ENCODE measurements at regions not wholly inside any gene's neighbourhood (a gene's known extent, or its start where the extent isn't known, plus 50 kb on each side); places are given as distances from the start of the nearest gene placed in this dataset.
A peak's percentile ranks its signal among the peaks of the same experiment; 100 is the strongest.

- TF ChIP-seq ARID3A (IDR thresholded peaks at IDR 0.05; ENCODE audit: borderline replicate concordance, low read depth, low read length) (no peak), ZNF316 (IDR thresholded peaks at IDR 0.05) (no peak), TFAP4 (CRISPR knock-in tag; IDR thresholded peaks at IDR 0.05; ENCODE audit: borderline replicate concordance) (no peak; the same call in 1 of the 2 replicates), SRSF1 (IDR thresholded peaks at IDR 0.05; ENCODE audit: low read depth, low read length) (no peak), LEF1 (IDR thresholded peaks at IDR 0.05) (no peak), STAG1 (CRISPR knock-in tag; IDR thresholded peaks at IDR 0.05; ENCODE audit: borderline replicate concordance) (peak; percentile 40; the same call in 1 of the 2 replicates), KLF1 (tag; IDR thresholded peaks at IDR 0.05) (no peak), ZC3H4 (CRISPR knock-in tag; IDR thresholded peaks at IDR 0.05; ENCODE audit: borderline replicate concordance) (no peak)
These were observed 51.5 kb upstream of the LRRC32 start (continued) for GRCh38 chr11:76721755-76722677.
